ENCODE measurements at regions not wholly inside any gene's neighbourhood (a gene's known extent, or its start where the extent isn't known, plus 50 kb on each side); places are given as distances from the start of the nearest gene placed in this dataset.

DNA sequence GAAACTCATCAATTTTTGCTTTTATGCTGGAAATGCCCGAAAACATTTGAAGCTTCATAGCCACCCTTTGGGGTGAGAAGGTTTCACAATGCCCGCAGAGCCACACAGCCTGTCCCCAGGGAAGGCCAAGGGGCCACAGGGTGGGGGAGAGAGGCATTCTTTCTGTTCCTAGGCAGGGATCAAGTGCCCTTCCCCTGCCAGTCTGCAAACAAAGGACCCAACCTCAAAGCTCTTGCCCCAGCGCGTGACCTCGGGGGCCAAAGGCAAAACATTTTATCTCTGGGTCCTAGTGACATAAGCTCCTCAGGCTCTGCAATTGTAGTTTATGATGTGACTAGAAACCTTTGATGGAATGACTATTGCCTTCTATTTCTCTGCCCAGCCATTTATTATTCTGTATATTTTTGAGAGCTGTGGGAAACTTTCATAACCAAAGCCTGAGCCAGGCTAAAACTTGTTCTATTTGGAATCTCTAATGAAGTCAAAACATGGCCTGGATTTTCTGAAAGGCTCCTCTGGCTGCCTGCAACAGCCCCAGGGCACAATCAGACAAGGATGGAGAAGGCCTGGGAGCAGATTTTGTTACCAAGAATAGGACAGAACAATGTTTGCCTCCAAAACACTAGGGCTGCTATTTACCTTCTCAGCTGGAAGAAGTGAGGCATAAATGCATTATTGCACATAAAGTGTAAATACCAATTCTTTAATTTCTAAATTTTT is 137.2 kb upstream of the KCTD1 start:
- no peak for TF ChIP-seq GATA2 (IDR thresholded peaks at IDR 0.05; ENCODE audit: low read depth, low read length)
- TF ChIP-seq GATA3 (IDR thresholded peaks at IDR 0.05; ENCODE audit: low read depth, low read length), result no peak

Measured in SH-SY5Y (cell line).